CD4-positive, alpha-beta T cell treated with Interleukin-1 beta for 1 hour (primary cell): ENCODE measurements at regions not wholly inside any gene's neighbourhood (a gene's known extent, or its start where the extent isn't known, plus 50 kb on each side); places are given as distances from the start of the nearest gene placed in this dataset.

Experiments used
- DNase-seq, 2 donors: peaks; one replicate each; pipeline ENCODE4 v3.0.0-alpha.2; 2020 to 2022

- DNase-seq, result no peak
These were observed 267.5 kb upstream of the SP4 start for GRCh38 chr7:21160401-21160800.

- DNase-seq, result no peak
These were observed 259.9 kb upstream of the SP4 start for GRCh38 chr7:21167942-21168341.

- DNase-seq, result no peak
These were observed 258.0 kb upstream of the SP4 start for GRCh38 chr7:21169667-21170580.

GRCh38 chr7:21172800-21173199 lies 255.1 kb upstream of the SP4 start:
- DNase-seq, result no peak

GRCh38 chr7:21173436-21173835 lies 254.4 kb upstream of the SP4 start:
- no peak for DNase-seq

GRCh38 chr7:21175714-21176113 lies 252.2 kb upstream of the SP4 start:
- no peak for DNase-seq

- no peak for DNase-seq
These were observed 242.8 kb upstream of the SP4 start for GRCh38 chr7:21184942-21185652.

- no peak for DNase-seq
These were observed 242.1 kb upstream of the SP4 start for GRCh38 chr7:21185653-21186265.

- DNase-seq, result no peak
These were observed 236.4 kb upstream of the SP4 start for GRCh38 chr7:21191321-21192073.

- no peak for DNase-seq
These were observed 235.2 kb upstream of the SP4 start for GRCh38 chr7:21192657-21193056.

- no peak for DNase-seq
These were observed 234.0 kb upstream of the SP4 start for GRCh38 chr7:21193895-21194294.

- no peak for DNase-seq
These were observed 232.9 kb upstream of the SP4 start for GRCh38 chr7:21194936-21195335.

GRCh38 chr7:21198921-21199320 lies 229.0 kb upstream of the SP4 start:
- DNase-seq, result no peak

- no peak for DNase-seq
These were observed 227.4 kb upstream of the SP4 start for GRCh38 chr7:21200503-21200902.

GRCh38 chr7:21214657-21215056 lies 213.2 kb upstream of the SP4 start:
- no peak for DNase-seq

- no peak for DNase-seq
These were observed 212.6 kb upstream of the SP4 start for GRCh38 chr7:21215307-21215706.

- no peak for DNase-seq
These were observed 210.5 kb upstream of the SP4 start for GRCh38 chr7:21217365-21217764.

GRCh38 chr7:21218155-21218554 lies 209.7 kb upstream of the SP4 start:
- DNase-seq, result no peak

GRCh38 chr7:21221130-21221529 lies 206.8 kb upstream of the SP4 start:
- DNase-seq, result no peak

- no peak for DNase-seq
These were observed 189.3 kb upstream of the SP4 start for GRCh38 chr7:21238400-21239116.

- no peak for DNase-seq
These were observed 184.6 kb upstream of the SP4 start for GRCh38 chr7:21243265-21243664.

- no peak for DNase-seq
These were observed 176.6 kb upstream of the SP4 start for GRCh38 chr7:21251151-21251800.
